ENCODE measurements at regions not wholly inside any gene's neighbourhood (a gene's known extent, or its start where the extent isn't known, plus 50 kb on each side); places are given as distances from the start of the nearest gene placed in this dataset.

DNA sequence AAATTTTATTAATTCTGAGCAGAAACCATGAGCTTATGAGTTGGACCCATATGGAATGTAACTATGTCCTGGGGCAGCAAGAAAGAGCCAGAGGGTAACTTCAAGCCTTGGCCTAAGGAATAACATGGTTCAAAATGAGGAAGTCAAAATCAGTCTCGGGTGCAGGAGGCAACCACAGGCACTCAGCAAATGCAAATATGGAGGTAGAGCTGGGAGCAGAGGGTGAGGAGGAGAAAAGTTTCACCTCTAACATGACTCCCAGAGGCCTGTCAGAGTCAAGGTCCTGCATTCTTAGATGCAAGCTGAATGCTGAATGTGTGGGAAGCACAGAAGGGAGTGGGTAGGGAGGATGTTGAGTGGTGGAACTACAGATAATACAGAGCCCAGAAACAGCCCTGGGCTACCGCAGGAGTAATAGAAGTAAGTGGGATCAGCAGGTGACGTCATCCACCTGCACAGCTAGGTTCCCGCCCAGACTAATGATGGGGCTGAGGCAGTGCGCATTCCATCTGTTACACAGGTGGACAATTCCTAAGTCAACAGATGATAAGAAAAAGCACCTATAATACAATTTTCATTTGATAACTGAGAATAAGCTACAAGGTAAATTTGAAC lies 279.8 kb upstream of the ARRDC4 start:
- TF ChIP-seq, protein P1, sequence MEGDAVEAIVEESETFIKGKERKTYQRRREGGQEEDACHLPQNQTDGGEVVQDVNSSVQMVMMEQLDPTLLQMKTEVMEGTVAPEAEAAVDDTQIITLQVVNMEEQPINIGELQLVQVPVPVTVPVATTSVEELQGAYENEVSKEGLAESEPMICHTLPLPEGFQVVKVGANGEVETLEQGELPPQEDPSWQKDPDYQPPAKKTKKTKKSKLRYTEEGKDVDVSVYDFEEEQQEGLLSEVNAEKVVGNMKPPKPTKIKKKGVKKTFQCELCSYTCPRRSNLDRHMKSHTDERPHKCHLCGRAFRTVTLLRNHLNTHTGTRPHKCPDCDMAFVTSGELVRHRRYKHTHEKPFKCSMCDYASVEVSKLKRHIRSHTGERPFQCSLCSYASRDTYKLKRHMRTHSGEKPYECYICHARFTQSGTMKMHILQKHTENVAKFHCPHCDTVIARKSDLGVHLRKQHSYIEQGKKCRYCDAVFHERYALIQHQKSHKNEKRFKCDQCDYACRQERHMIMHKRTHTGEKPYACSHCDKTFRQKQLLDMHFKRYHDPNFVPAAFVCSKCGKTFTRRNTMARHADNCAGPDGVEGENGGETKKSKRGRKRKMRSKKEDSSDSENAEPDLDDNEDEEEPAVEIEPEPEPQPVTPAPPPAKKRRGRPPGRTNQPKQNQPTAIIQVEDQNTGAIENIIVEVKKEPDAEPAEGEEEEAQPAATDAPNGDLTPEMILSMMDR (IDR thresholded peaks at IDR 0.05; ENCODE audit: insufficient read depth, low read depth, low read length) = no peak

DNA sequence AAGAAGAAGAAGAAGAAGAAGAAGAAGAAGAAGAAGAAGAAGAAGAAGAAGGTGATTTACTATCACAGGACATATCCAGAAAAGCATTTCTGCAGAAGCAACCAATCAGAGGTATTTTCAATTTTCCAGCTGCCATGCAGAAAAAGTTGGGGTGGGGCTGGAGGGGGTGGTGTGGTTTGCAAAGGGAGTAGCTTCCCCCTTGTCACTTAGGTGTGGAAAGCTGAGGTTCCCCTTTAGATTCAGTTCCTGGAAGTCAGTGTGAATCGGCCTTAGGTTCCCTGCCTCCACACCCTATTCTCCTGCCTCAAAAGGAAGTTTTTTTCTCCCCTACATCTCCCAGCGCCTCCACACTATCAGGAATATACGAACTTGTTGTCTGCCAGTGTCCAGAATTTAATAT lies 276.7 kb upstream of the ARRDC4 start:
- H3K4me3 ChIP-seq (ENCODE audit: low read depth, low read length) = no peak overlapping the region
- TF ChIP-seq, protein P1 (IDR thresholded peaks at IDR 0.05; ENCODE audit: insufficient read depth, low read depth, low read length) = no peak
- DNase-seq (ENCODE audit: low read depth) = no peak

More for the DNA sequence above, 279.8 kb upstream of the ARRDC4 start:
- no peak overlapping the region for H3K4me3 ChIP-seq (ENCODE audit: low read depth, low read length)
- no peak for DNase-seq (ENCODE audit: low read depth)

DNA sequence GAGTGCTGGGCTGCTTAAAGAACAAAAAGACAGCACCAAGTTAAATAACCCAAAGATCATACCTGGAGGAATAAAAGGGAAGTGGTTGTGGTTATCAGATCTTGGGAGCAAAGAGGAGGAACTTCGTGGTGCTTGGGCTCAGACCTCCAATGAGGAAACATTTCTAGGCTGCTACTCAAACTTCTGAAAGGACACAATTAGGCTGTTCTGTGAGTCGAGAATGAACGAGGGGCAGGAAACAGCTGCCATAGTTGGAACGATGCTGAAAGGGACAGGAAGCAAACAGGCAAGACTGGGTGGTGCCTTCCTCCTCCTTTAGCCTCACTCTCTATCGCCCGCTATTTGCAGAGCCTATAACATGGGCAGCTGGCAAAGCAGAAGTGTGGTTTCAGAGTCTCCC lies 276.3 kb upstream of the ARRDC4 start:
- no peak overlapping the region for H3K4me3 ChIP-seq (ENCODE audit: low read depth, low read length)
- DNase-seq (ENCODE audit: low read depth) = no peak
- TF ChIP-seq, protein P1 (IDR thresholded peaks at IDR 0.05; ENCODE audit: insufficient read depth, low read depth, low read length) = no peak

DNA sequence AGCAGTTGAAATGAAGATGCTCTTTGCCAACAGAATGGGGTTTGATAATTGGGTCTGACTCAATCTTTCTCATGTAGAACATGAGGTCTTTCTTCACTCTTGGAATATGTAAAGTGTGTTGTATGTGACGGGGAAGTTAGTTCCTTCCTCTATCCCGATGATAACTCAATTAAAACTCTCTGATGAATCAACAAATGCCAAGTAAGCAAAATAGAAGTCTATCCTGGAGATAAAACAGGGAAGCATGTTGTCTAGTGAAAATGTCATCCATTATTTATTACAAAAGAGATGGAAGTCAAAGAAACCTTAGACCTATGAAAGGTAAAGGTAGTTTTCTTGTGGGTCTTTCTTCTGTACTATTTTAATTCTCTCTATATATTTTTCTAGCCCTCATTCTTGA lies 274.2 kb upstream of the ARRDC4 start:
- TF ChIP-seq, protein P1 (IDR thresholded peaks at IDR 0.05; ENCODE audit: insufficient read depth, low read depth, low read length) = no peak
- DNase-seq (ENCODE audit: low read depth) = no peak
- no peak overlapping the region for H3K4me3 ChIP-seq (ENCODE audit: low read depth, low read length)

DNA sequence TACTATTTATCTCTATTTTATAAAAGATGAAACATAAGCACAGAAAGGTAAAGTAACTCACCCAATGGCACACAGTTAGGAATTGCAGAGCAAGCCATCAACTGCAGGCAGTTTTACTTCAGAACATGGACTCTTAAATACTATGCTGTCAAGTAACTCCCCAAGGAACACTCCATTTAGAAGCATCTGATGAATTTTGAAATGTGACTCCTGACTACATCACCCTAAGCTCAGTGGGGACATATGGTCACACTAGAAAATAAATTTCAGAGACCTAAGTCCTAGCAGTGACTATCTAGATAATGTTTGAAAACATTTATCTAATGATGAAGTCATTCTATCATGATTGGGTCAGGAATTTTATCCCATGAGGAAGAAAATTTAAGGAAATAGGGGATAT lies 272.8 kb upstream of the ARRDC4 start:
- no peak overlapping the region for H3K4me3 ChIP-seq (ENCODE audit: low read depth, low read length)
- no peak for DNase-seq (ENCODE audit: low read depth)
- TF ChIP-seq, protein P1 (IDR thresholded peaks at IDR 0.05; ENCODE audit: insufficient read depth, low read depth, low read length) = no peak

DNA sequence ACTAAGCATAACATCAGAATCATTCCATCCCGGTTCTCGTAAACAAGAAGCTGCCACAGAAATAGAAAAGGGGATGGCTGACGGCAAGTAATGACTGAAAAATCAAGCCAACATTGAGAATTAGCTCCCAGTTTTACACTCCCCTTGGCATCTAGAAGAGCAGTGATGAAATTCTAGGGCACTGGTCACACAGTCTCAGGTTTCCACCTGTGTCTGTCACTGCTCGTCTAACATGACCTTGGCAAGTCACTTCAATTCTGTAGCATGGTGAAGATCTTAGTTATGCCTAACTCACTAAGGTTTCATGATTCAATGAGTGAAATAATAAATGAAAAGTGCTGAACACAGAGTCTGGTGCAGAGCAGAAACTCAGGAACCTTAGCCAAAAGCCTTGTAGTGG lies 272.3 kb upstream of the ARRDC4 start:
- H3K4me3 ChIP-seq (ENCODE audit: low read depth, low read length) = no peak overlapping the region
- DNase-seq (ENCODE audit: low read depth) = no peak
- TF ChIP-seq, protein P1 (IDR thresholded peaks at IDR 0.05; ENCODE audit: insufficient read depth, low read depth, low read length) = no peak

DNA sequence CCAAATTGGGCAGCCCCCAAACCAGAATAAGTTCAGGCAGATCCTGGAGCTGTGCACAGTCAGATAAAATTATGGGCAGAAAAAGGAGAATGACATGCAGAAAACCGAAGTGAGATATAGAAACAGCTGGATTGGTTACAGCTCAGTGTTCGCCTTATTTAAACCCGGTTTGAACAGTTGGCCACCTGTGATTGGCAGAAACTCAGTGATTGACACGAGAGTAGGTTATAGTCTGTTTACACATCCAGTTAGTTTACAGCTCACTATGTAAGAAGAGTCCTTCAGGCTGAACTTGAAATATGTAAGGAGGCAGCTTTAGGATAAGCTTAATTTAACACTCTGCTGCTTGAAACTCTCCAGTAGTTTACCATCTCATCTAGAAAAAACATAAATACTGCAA lies 271.6 kb upstream of the ARRDC4 start:
- TF ChIP-seq, protein P1 (IDR thresholded peaks at IDR 0.05; ENCODE audit: insufficient read depth, low read depth, low read length) = no peak
- no peak for DNase-seq (ENCODE audit: low read depth)
- no peak overlapping the region for H3K4me3 ChIP-seq (ENCODE audit: low read depth, low read length)

All from fibroblast of villous mesenchyme (primary cell).